GM21367 (cell line): ENCODE measurements at regions not wholly inside any gene's neighbourhood (a gene's known extent, or its start where the extent isn't known, plus 50 kb on each side); places are given as distances from the start of the nearest gene placed in this dataset.

Experiments
- ATAC-seq: cut with Tn5 transposase; IDR thresholded peaks from one replicate; pipeline ENCODE4 v1.9.1; 2021; ENCODE audit not compliant: unreplicated experiment

GRCh38 chr18:24875286-24875685 lies 414.8 kb downstream of the HRH4 start:
- no peak for ATAC-seq

GRCh38 chr18:24875777-24876176 lies 415.3 kb downstream of the HRH4 start:
- no peak for ATAC-seq

GRCh38 chr18:24876266-24876665 lies 415.8 kb downstream of the HRH4 start:
- ATAC-seq = no peak

GRCh38 chr18:24877066-24877465 lies 416.6 kb downstream of the HRH4 start:
- no peak for ATAC-seq

GRCh38 chr18:24877546-24877945 lies 417.1 kb downstream of the HRH4 start:
- no peak for ATAC-seq

GRCh38 chr18:24878289-24878688 lies 417.9 kb downstream of the HRH4 start:
- ATAC-seq = no peak

- no peak for ATAC-seq
Observed at GRCh38 chr18:24885276-24885675, 424.8 kb downstream of the HRH4 start.

GRCh38 chr18:24894880-24895279 lies 434.4 kb downstream of the HRH4 start:
- no peak for ATAC-seq

- no peak for ATAC-seq
Observed at GRCh38 chr18:24897461-24897860, 437.0 kb downstream of the HRH4 start.

- no peak for ATAC-seq
Observed at GRCh38 chr18:24910221-24910620, 441.7 kb downstream of the ZNF521 start.

GRCh38 chr18:24913507-24914170 lies 438.3 kb downstream of the ZNF521 start:
- ATAC-seq = no peak

GRCh38 chr18:24914171-24914525 lies 437.8 kb downstream of the ZNF521 start:
- ATAC-seq = no peak

- no peak for ATAC-seq
Observed at GRCh38 chr18:24914685-24915084, 437.3 kb downstream of the ZNF521 start.

GRCh38 chr18:24915547-24915946 lies 436.4 kb downstream of the ZNF521 start:
- ATAC-seq = no peak

- no peak for ATAC-seq
Observed at GRCh38 chr18:24917767-24918166, 434.2 kb downstream of the ZNF521 start.

GRCh38 chr18:24918257-24918656 lies 433.7 kb downstream of the ZNF521 start:
- ATAC-seq = no peak

GRCh38 chr18:24919181-24919797 lies 432.7 kb downstream of the ZNF521 start:
- ATAC-seq = no peak

- peak; percentile 46 for ATAC-seq
Observed at GRCh38 chr18:24922491-24922890, 429.5 kb downstream of the ZNF521 start.

- peak; percentile 92 for ATAC-seq
Observed at GRCh38 chr18:24923138-24923537, 428.8 kb downstream of the ZNF521 start.

GRCh38 chr18:24924066-24924716 lies 427.8 kb downstream of the ZNF521 start:
- ATAC-seq = no peak

GRCh38 chr18:24926649-24927048 lies 425.3 kb downstream of the ZNF521 start:
- ATAC-seq = no peak

GRCh38 chr18:24928301-24928878 lies 423.6 kb downstream of the ZNF521 start:
- ATAC-seq = no peak
